GM23248 (cell line): ENCODE measurements at regions not wholly inside any gene's neighbourhood (a gene's known extent, or its start where the extent isn't known, plus 50 kb on each side); places are given as distances from the start of the nearest gene placed in this dataset.

Source experiments
- DNase-seq: peaks from one replicate; pipeline ENCODE4 v3.0.0-alpha.2; 2015
- H2AFZ ChIP-seq: fragments of 200-600 bp; sonication (generic); 2 replicates; pipeline ENCODE4 v1.6.1; 2016; ENCODE audit warnings: antibody characterized with exemption
- H3F3A ChIP-seq: fragments of 200-600 bp; sonication (generic); 2 replicates; pipeline ENCODE4 v1.6.1; 2016; ENCODE audit warnings: mild to moderate bottlenecking, antibody characterized with exemption, mixed run types; ENCODE audit not compliant: insufficient read depth
- H3K27ac ChIP-seq: fragments of 200-600 bp; sonication (generic); 2 replicates; pipeline ENCODE4 v1.5.1; 2016; ENCODE audit warnings: mild to moderate bottlenecking
- H3K27me3 ChIP-seq: fragments of 200-600 bp; sonication (generic); replicated peaks from 2 replicates; pipeline ENCODE4 v1.6.1; 2016; ENCODE audit warnings: mild to moderate bottlenecking; ENCODE audit not compliant: insufficient read depth
- H3K36me3 ChIP-seq: fragments of 200-600 bp; sonication (generic); 2 replicates; pipeline ENCODE4 v1.6.1; 2016; ENCODE audit warnings: low read depth, mild to moderate bottlenecking
- H3K4me1 ChIP-seq: fragments of 200-600 bp; sonication (generic); 2 replicates; pipeline ENCODE4 v1.6.1; 2016; ENCODE audit warnings: mild to moderate bottlenecking; ENCODE audit not compliant: insufficient read depth
- H3K4me2 ChIP-seq: fragments of 200-600 bp; sonication (generic); one replicate; pipeline ENCODE4 v1.6.1; 2016; ENCODE audit warnings: mild to moderate bottlenecking; ENCODE audit not compliant: unreplicated experiment
- H3K4me3 ChIP-seq: fragments of 200-600 bp; sonication (generic); 2 replicates; pipeline ENCODE4 v1.5.1; 2016; ENCODE audit warnings: mild to moderate bottlenecking
- H3K79me2 ChIP-seq: fragments of 200-600 bp; sonication (generic); 2 replicates; pipeline ENCODE4 v1.6.1; 2016; ENCODE audit warnings: mild to moderate bottlenecking; ENCODE audit not compliant: insufficient read depth
- H3K9ac ChIP-seq: fragments of 200-600 bp; sonication (generic); 2 replicates; pipeline ENCODE4 v1.6.1; 2016; ENCODE audit warnings: mild to moderate bottlenecking
- H3K9me2 ChIP-seq: fragments of 200-600 bp; sonication (generic); 2 replicates; pipeline ENCODE4 v1.6.1; 2016; ENCODE audit warnings: mixed run types, mild to moderate bottlenecking, moderate library complexity; ENCODE audit not compliant: insufficient read depth
- H3K9me3 ChIP-seq: fragments of 200-600 bp; sonication (generic); one replicate; pipeline ENCODE4 v1.6.1; 2017; ENCODE audit warnings: low read depth
- H4K20me1 ChIP-seq: fragments of 200-600 bp; sonication (generic); 2 replicates; pipeline ENCODE4 v1.6.0; 2016; ENCODE audit not compliant: insufficient read depth
- EZH2 ChIP-seq: fragments of 200-600 bp; sonication (generic); IDR thresholded peaks from 2 replicates; pipeline ENCODE4 v1.6.1; 2018; ENCODE audit warnings: antibody characterized with exemption, mild to moderate bottlenecking; ENCODE audit not compliant: insufficient read depth, poor library complexity, severe bottlenecking
- EZH2phosphoT487 ChIP-seq: fragments of 200-600 bp; sonication (generic); IDR thresholded peaks from 2 replicates; pipeline ENCODE4 v1.6.1; 2018; ENCODE audit warnings: antibody characterized with exemption, moderate library complexity, mild to moderate bottlenecking, low read depth; ENCODE audit not compliant: insufficient read depth
- WGBS, 2 experiments: methylation state at CpG; one replicate each; pipeline ENCODE4 v1.1.6; 2015 to 2017; ENCODE audit warnings: low lambda C conversion rate in 2 of 2, low coverage in 1 of 2; ENCODE audit errors: missing lambda C conversion rate in 2 of 2; 5-methylcytosine and 5-hydroxymethylcytosine counted together
- in situ Hi-C: fragments of 300-500 bp; cut with MboI; formaldehyde crosslinking; loops from 2 replicates; pipeline ENCODE4 v1.15.0; 2020

GRCh38 chr16:56068816-56069215 is 122.5 kb upstream of the GNAO1 start:
- Histone ChIP-seq H3F3A (no peaks in the 10 kb centered on the region), H3K4me3 (no peak overlapping the region), H3K27me3 (no peaks in the 10 kb centered on the region), H4K20me1 (no peaks in the 10 kb centered on the region), H3K79me2 (no peaks in the 10 kb centered on the region), H3K9ac (no peak overlapping the region), H3K4me1 (no peaks in the 10 kb centered on the region), H3K27ac (no peak overlapping the region), H3K36me3 (no peaks in the 10 kb centered on the region), H3K4me2 (no peak overlapping the region), H3K9me3 (no peaks in the 10 kb centered on the region), H3K9me2 (no peaks in the 10 kb centered on the region), H2AFZ (no peak overlapping the region)
- DNase-seq = no peak
- in situ Hi-C loops = no loop called here
- 37 to 42% methylated on average over 3 of the region's 3 CpGs for WGBS, 2 experiments
- TF ChIP-seq EZH2phosphoT487 (no peak), EZH2 (no peak)

- TF ChIP-seq EZH2phosphoT487 = no peak
- TF ChIP-seq EZH2 = no peak
- DNase-seq = no peak
- no peak overlapping the region for H3K4me3 ChIP-seq
- H2AFZ ChIP-seq = no peak overlapping the region
- no peak overlapping the region for H3K9ac ChIP-seq
- no peaks in the 10 kb centered on the region for H3K27me3 ChIP-seq
- H3K9me3 ChIP-seq = no peaks in the 10 kb centered on the region
- no peaks in the 10 kb centered on the region for H3K4me1 ChIP-seq
- no peaks in the 10 kb centered on the region for H3K9me2 ChIP-seq
- H4K20me1 ChIP-seq = no peaks in the 10 kb centered on the region
- H3K36me3 ChIP-seq = no peaks in the 10 kb centered on the region
- H3K27ac ChIP-seq = no peak overlapping the region
- H3K79me2 ChIP-seq = no peaks in the 10 kb centered on the region
- H3F3A ChIP-seq = no peaks in the 10 kb centered on the region
- in situ Hi-C loops = no loop called here
- WGBS, 2 experiments = 23 to 37% methylated on average over 2 of the region's 2 CpGs
- no peak overlapping the region for H3K4me2 ChIP-seq
Observed at GRCh38 chr16:56068314-56068713, 123.0 kb upstream of the GNAO1 start.

- Histone ChIP-seq H3K79me2 (no peaks in the 10 kb centered on the region), H3K36me3 (no peaks in the 10 kb centered on the region), H3F3A (no peaks in the 10 kb centered on the region), H2AFZ (no peak overlapping the region), H3K4me1 (no peaks in the 10 kb centered on the region), H3K9ac (no peak overlapping the region), H3K4me3 (no peak overlapping the region), H4K20me1 (no peaks in the 10 kb centered on the region), H3K9me3 (no peaks in the 10 kb centered on the region), H3K4me2 (no peak overlapping the region), H3K9me2 (no peaks in the 10 kb centered on the region), H3K27ac (no peak overlapping the region), H3K27me3 (no peaks in the 10 kb centered on the region)
- TF ChIP-seq EZH2phosphoT487 (no peak), EZH2 (no peak)
- no peak for DNase-seq
- in situ Hi-C loops = no loop called here
Observed at GRCh38 chr16:56067406-56067805, 123.9 kb upstream of the GNAO1 start.

- H3F3A ChIP-seq = no peaks in the 10 kb centered on the region
- H4K20me1 ChIP-seq = no peaks in the 10 kb centered on the region
- no peak overlapping the region for H3K27ac ChIP-seq
- H3K4me1 ChIP-seq = no peaks in the 10 kb centered on the region
- no peak overlapping the region for H3K4me3 ChIP-seq
- in situ Hi-C loops = no loop called here
- no peaks in the 10 kb centered on the region for H3K36me3 ChIP-seq
- no peak overlapping the region for H3K9ac ChIP-seq
- H3K27me3 ChIP-seq = no peaks in the 10 kb centered on the region
- H3K4me2 ChIP-seq = no peak overlapping the region
- H2AFZ ChIP-seq = no peak overlapping the region
- no peaks in the 10 kb centered on the region for H3K9me3 ChIP-seq
- TF ChIP-seq EZH2 (no peak), EZH2phosphoT487 (no peak)
- no peaks in the 10 kb centered on the region for H3K9me2 ChIP-seq
- no peak for DNase-seq
- H3K79me2 ChIP-seq = no peaks in the 10 kb centered on the region
Observed at GRCh38 chr16:56066617-56067016, 124.7 kb upstream of the GNAO1 start.

- Histone ChIP-seq H3K27ac (no peak overlapping the region), H3F3A (no peaks in the 10 kb centered on the region), H3K4me3 (no peak overlapping the region), H4K20me1 (no peaks in the 10 kb centered on the region), H2AFZ (no peak overlapping the region), H3K4me2 (no peak overlapping the region), H3K27me3 (no peaks in the 10 kb centered on the region), H3K9me2 (no peaks in the 10 kb centered on the region), H3K36me3 (no peaks in the 10 kb centered on the region), H3K4me1 (no peaks in the 10 kb centered on the region), H3K9me3 (no peaks in the 10 kb centered on the region), H3K79me2 (no peaks in the 10 kb centered on the region), H3K9ac (no peak overlapping the region)
- in situ Hi-C loops = no loop called here
- DNase-seq = no peak
- TF ChIP-seq EZH2 = no peak
- TF ChIP-seq EZH2phosphoT487 = no peak
Observed at GRCh38 chr16:56063111-56063510, 128.2 kb upstream of the GNAO1 start.
